SU-DHL-6 (cell line): ENCODE measurements at regions not wholly inside any gene's neighbourhood (a gene's known extent, or its start where the extent isn't known, plus 50 kb on each side); places are given as distances from the start of the nearest gene placed in this dataset.

Source experiments
- EZH2phosphoT487 ChIP-seq: fragments of 200-600 bp; sonication (generic), shearing (Covaris generic); conservative IDR thresholded peaks from 2 replicates; pipeline ENCODE4 v1.6.1; 2018; ENCODE audit warnings: mild to moderate bottlenecking, antibody characterized with exemption, low read length, moderate library complexity, mixed read lengths
- TF ChIP-seq, protein P1 (sequence below): fragments of 200-600 bp; sonication (generic); IDR thresholded peaks from one replicate; pipeline ENCODE4 v1.5.1; 2017; ENCODE audit warnings: antibody characterized with exemption, mild to moderate bottlenecking, low read length, moderate library complexity; ENCODE audit not compliant: insufficient read depth, poor library complexity, severe bottlenecking

- TF ChIP-seq, protein P1, sequence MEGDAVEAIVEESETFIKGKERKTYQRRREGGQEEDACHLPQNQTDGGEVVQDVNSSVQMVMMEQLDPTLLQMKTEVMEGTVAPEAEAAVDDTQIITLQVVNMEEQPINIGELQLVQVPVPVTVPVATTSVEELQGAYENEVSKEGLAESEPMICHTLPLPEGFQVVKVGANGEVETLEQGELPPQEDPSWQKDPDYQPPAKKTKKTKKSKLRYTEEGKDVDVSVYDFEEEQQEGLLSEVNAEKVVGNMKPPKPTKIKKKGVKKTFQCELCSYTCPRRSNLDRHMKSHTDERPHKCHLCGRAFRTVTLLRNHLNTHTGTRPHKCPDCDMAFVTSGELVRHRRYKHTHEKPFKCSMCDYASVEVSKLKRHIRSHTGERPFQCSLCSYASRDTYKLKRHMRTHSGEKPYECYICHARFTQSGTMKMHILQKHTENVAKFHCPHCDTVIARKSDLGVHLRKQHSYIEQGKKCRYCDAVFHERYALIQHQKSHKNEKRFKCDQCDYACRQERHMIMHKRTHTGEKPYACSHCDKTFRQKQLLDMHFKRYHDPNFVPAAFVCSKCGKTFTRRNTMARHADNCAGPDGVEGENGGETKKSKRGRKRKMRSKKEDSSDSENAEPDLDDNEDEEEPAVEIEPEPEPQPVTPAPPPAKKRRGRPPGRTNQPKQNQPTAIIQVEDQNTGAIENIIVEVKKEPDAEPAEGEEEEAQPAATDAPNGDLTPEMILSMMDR: no peak
- no peak for TF ChIP-seq EZH2phosphoT487
Observed at GRCh38 chr13:95360464-95361097, 59.3 kb upstream of the ABCC4 start.
